Osteocyte (in vitro differentiated cells): ENCODE measurements at regions not wholly inside any gene's neighbourhood (a gene's known extent, or its start where the extent isn't known, plus 50 kb on each side); places are given as distances from the start of the nearest gene placed in this dataset.

Experiments
- DNase-seq: peaks from one replicate; pipeline ENCODE4 v3.0.0; 2021; ENCODE audit warnings: mixed read lengths; ENCODE audit not compliant: unreplicated experiment; ENCODE audit errors: extremely low spot score
- H3K27ac Mint-ChIP-seq: one replicate; pipeline ENCODE4 v1.8.0; 2021; ENCODE audit warnings: mild to moderate bottlenecking, mixed read lengths; ENCODE audit not compliant: unreplicated experiment
- H3K27me3 Mint-ChIP-seq: one replicate; pipeline ENCODE4 v1.8.0; 2021; ENCODE audit warnings: mixed read lengths; ENCODE audit not compliant: unreplicated experiment
- H3K36me3 Mint-ChIP-seq: one replicate; pipeline ENCODE4 v1.8.0; 2021; ENCODE audit warnings: mixed read lengths; ENCODE audit not compliant: unreplicated experiment
- H3K4me1 Mint-ChIP-seq: one replicate; pipeline ENCODE4 v1.8.0; 2021; ENCODE audit warnings: mixed read lengths; ENCODE audit not compliant: unreplicated experiment
- H3K4me3 Mint-ChIP-seq: one replicate; pipeline ENCODE4 v1.8.0; 2021; ENCODE audit warnings: mild to moderate bottlenecking, moderate library complexity, mixed read lengths; ENCODE audit not compliant: unreplicated experiment
- H3K9me3 Mint-ChIP-seq: one replicate; pipeline ENCODE4 v1.8.0; 2021; ENCODE audit warnings: mixed read lengths; ENCODE audit not compliant: unreplicated experiment
- CTCF ChIP-seq: fragments of 200-600 bp; sonication (generic); IDR thresholded peaks from 2 replicates; pipeline ENCODE4 v1.5.0; 2021; ENCODE audit warnings: antibody characterized with exemption, mild to moderate bottlenecking, moderate library complexity

DNA sequence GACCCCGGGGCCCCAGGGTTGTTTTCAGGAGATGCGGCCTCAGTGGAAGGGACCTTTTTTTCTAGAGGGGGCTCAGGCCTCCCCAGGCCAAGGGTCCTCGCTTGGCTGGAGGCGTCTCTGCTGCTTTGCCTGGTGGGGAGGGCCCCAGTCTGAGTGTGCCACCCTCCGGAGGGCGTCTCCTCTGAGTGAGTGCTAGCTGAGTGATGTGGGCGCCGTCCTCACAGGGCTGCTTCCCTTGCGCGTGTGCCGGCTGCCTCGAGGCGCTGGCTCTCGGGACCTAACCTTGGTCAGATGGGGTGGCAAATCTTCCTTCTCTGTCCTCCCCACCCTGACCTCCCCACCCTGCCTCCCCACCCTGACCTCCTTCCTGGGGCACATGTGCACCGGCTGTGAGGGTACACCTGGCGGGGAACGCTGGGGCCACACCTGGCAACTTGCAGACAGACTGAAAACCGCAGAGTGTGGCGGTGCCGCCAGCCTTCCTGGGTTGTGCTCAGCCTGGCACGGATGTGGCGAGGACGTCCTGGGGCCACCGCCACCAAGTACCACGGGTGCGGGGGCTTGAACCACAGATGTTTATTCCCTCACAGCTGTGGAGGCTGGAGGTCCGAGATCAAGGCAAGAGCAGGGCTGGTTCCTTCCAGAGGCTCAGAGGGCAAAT, 93.0 kb upstream of the TTC34 start:
- Mint-ChIP-seq H3K4me1 (no peaks in the 10 kb centered on the region), H3K36me3 (no peaks in the 10 kb centered on the region), H3K4me3 (no peak overlapping the region), H3K9me3 (peaks cover 13% of the 10 kb centered on the region), H3K27me3 (no peaks in the 10 kb centered on the region), H3K27ac (no peak overlapping the region)
- no peak for DNase-seq
- no peak for TF ChIP-seq CTCF

GRCh38 chr1:2896824-2897223, 95.3 kb upstream of the TTC34 start:
- Mint-ChIP-seq H3K9me3 (peaks cover 16% of the 10 kb centered on the region), H3K4me3 (no peak overlapping the region), H3K27me3 (no peaks in the 10 kb centered on the region), H3K36me3 (no peaks in the 10 kb centered on the region), H3K27ac (no peak overlapping the region), H3K4me1 (no peaks in the 10 kb centered on the region)
- DNase-seq = no peak
- no peak for TF ChIP-seq CTCF

DNA sequence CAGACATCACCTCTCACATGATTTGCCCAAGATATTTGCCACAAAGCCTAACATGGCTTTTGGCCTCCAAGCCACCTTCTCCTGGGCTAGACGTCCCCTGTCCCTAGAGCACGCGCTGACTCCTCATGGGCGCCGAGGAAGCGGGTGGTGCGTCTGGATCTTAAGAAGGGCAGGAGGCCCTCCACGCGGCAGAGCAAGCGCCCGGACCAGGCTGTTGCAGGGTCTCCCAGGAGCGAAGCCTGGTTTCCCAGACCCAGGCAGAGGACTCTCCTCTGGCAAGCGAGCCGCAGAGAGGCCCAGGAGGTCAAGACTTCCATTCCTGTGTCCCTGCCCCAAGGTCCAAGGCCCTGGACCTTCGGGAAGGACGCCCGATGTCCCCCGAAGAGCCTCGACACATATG, 101.7 kb upstream of the TTC34 start:
- H3K4me3 Mint-ChIP-seq = no peak overlapping the region
- peaks cover 14% of the 10 kb centered on the region for H3K9me3 Mint-ChIP-seq
- H3K27ac Mint-ChIP-seq = no peak overlapping the region
- TF ChIP-seq CTCF = no peak
- no peaks in the 10 kb centered on the region for H3K4me1 Mint-ChIP-seq
- H3K36me3 Mint-ChIP-seq = no peaks in the 10 kb centered on the region
- no peaks in the 10 kb centered on the region for H3K27me3 Mint-ChIP-seq
- no peak for DNase-seq

DNA sequence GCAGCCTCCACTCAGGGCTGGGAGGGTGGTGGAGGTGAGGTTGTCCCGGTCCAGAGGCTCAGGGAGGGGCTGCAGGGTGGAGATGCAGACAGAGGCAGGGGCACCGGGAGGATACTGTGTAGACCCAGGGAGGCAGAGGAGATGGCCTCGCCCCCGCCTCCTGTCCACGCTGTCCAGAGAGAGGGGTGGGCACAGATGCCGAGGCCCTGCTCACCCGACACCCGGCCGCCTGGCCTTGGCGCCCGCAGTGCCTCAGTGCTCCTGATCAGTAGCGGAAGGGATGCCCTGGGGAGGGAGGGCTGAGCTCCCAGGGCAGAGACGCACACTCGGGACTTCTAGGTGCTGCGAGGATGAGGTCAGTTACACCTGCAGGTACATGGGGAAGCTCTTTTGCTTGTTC, 102.7 kb upstream of the TTC34 start:
- Mint-ChIP-seq H3K27me3 (no peaks in the 10 kb centered on the region), H3K27ac (no peak overlapping the region), H3K4me1 (no peaks in the 10 kb centered on the region), H3K9me3 (peaks cover 14% of the 10 kb centered on the region), H3K36me3 (no peaks in the 10 kb centered on the region), H3K4me3 (no peak overlapping the region)
- TF ChIP-seq CTCF = no peak
- DNase-seq = no peak

- Mint-ChIP-seq H3K4me3 (no peak overlapping the region), H3K4me1 (no peaks in the 10 kb centered on the region), H3K36me3 (no peaks in the 10 kb centered on the region), H3K27ac (no peak overlapping the region), H3K27me3 (no peaks in the 10 kb centered on the region), H3K9me3 (peaks cover 14% of the 10 kb centered on the region)
- no peak for DNase-seq
- no peak for TF ChIP-seq CTCF
These were observed 103.9 kb upstream of the TTC34 start for GRCh38 chr1:2905356-2905755.
